ENCODE measurements at regions not wholly inside any gene's neighbourhood (a gene's known extent, or its start where the extent isn't known, plus 50 kb on each side); places are given as distances from the start of the nearest gene placed in this dataset.

DNA sequence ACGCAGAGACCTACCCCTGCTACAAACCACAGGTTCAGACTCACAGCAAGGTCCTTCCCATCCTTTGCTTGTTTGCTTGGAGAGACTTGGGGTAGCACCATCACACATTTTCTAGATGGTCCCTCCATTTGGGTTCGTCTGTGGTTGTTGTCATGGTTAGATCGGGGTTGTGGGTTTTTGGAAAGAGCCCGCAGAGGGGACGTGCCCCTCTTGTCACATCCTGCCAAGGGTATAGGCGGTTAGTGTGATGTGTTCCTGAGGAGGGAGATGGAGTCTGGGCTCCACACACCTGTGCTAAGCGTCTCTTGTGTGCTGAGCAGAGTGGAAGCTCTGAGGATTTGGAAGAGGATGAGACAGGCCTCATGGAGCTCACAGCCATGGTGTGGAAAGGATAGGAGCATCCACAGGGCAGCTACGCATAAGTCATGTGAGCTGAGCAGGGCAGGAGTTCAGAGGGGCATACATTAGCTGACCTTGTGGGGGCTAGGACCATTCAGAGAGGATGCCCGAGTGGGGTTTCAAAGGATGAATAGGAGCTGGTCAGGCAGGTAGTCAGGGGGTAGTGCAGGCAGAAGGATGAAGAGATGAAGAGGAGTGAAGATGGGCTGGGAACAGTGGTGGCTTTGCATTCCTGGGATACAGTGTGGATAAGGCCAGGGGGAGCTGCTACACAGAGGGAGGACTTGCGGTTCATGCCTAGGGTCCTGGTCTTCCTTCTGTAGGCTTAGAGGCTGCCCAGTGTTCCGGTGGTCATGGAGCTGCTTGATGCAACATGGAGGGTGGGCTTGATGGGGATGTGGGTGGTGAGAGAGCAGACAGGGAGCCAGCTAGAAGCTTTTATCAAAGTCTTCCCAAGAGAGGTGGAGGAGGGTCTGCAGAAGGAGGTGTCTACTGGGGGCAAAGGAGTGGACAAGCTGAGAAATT is 62.9 kb downstream of the ACKR3 start:
- Histone ChIP-seq H3K27me3 (ENCODE audit: control insufficient read depth, insufficient read depth, low read length) (no peaks in the 10 kb centered on the region), H3K36me3 (ENCODE audit: control insufficient read depth, insufficient read depth, low read length) (no peaks in the 10 kb centered on the region), H3K9ac (ENCODE audit: low read length) (no peak overlapping the region), H3K4me1 (ENCODE audit: control insufficient read depth, insufficient read depth, low read length) (no peaks in the 10 kb centered on the region), H3K27ac (ENCODE audit: low read depth, low read length) (no peak overlapping the region), H3K4me3 (ENCODE audit: low read depth, low read length) (no peak overlapping the region), H3K9me3 (ENCODE audit: control insufficient read depth, insufficient read depth, low read depth, low read length) (no peaks in the 10 kb centered on the region)

DNA sequence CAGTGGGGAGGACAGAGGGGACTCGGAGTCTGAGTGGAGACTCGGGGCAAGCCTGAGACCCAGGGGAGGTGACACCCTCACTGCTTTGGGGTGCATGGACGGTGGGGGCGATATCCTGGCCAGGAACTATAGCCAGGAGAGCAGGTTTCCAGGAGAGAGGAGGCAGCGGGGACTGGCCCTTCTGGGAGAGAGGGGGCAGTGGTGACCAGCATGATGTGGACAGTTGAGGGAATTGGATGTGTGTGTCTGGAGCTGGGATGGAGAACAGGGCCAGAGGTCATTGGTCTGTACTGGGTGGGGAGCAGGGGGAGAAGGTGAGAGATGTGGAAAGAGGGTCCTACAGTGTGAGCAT is 63.6 kb downstream of the ACKR3 start:
- no peak overlapping the region for H3K27ac ChIP-seq (ENCODE audit: low read depth, low read length)

DNA sequence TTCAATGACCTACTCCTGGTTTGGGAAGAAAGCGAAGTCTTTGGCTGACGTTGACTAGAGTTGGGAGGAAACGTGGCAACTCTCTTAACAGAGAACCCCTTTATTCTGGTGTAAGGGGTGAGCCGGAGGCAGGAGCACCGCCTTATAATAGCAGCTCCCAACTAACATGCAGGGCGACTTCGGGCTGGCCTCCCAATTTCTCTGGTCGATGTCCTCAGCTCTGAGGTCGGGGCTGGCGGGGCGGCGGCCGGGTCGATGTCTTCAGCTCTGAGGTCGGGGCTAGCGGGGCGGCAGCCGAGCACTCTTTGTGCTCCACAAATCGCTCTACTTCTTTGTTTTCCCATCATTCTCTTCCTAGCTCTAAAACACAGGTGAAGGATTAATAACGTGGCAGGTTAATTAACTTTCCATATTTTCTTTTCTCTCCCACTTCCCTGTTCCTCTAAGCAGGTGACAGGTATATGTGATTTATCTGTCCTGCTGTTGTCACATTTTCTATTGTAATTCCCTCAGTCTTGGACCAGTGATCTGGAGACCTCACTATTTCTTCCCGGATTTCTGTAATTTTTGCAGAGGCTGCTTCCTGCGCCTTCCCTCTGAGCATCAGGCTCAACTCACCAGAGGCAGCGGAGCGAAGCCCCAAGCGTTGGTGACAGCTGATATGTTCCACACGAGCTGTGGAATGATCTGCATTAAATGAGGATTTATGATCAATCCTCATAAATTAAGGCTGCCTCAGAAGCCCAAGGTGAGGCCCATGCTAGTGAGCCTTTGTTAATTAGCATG is 64.3 kb downstream of the ACKR3 start:
- Histone ChIP-seq H3K9me3 (ENCODE audit: control insufficient read depth, insufficient read depth, low read depth, low read length) (no peaks in the 10 kb centered on the region), H3K4me1 (ENCODE audit: control insufficient read depth, insufficient read depth, low read length) (no peaks in the 10 kb centered on the region), H3K9ac (ENCODE audit: low read length) (no peak overlapping the region), H3K36me3 (ENCODE audit: control insufficient read depth, insufficient read depth, low read length) (no peaks in the 10 kb centered on the region), H3K4me3 (ENCODE audit: low read depth, low read length) (no peak overlapping the region), H3K27ac (ENCODE audit: low read depth, low read length) (no peak overlapping the region), H3K27me3 (ENCODE audit: control insufficient read depth, insufficient read depth, low read length) (no peaks in the 10 kb centered on the region)

More for the DNA sequence above, 63.6 kb downstream of the ACKR3 start:
- Histone ChIP-seq H3K9ac (ENCODE audit: low read length) (no peak overlapping the region), H3K36me3 (ENCODE audit: control insufficient read depth, insufficient read depth, low read length) (no peaks in the 10 kb centered on the region), H3K4me1 (ENCODE audit: control insufficient read depth, insufficient read depth, low read length) (no peaks in the 10 kb centered on the region), H3K9me3 (ENCODE audit: control insufficient read depth, insufficient read depth, low read depth, low read length) (no peaks in the 10 kb centered on the region), H3K27me3 (ENCODE audit: control insufficient read depth, insufficient read depth, low read length) (no peaks in the 10 kb centered on the region), H3K4me3 (ENCODE audit: low read depth, low read length) (no peak overlapping the region)

DNA sequence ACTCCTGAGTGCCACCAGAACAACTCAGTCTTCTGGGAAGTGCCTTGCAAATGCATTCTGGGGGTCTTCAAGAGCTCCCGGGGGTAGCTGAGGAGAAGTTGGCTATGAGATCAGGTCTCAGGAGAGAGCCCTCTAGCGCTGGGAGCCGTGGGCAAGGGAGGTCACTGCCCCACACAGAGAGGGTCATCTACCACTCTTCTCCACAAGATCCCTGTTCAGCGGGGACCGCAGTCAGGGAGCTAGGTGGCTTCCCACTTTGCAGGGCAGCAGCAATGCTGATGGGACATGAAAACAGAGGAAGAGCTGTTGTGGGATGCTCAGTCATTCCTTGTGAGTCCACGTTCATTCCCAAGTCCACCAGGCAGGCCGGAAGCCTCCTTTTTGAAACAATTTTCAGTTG is 66.6 kb downstream of the ACKR3 start:
- peaks cover 7% of the 10 kb centered on the region; the same call in 1 of the 2 replicates for H3K9me3 ChIP-seq (ENCODE audit: control insufficient read depth, insufficient read depth, low read depth, low read length)
- no peaks in the 10 kb centered on the region for H3K27me3 ChIP-seq (ENCODE audit: control insufficient read depth, insufficient read depth, low read length)
- no peak overlapping the region for H3K4me3 ChIP-seq (ENCODE audit: low read depth, low read length)
- no peaks in the 10 kb centered on the region for H3K4me1 ChIP-seq (ENCODE audit: control insufficient read depth, insufficient read depth, low read length)
- no peak overlapping the region for H3K27ac ChIP-seq (ENCODE audit: low read depth, low read length)
- H3K9ac ChIP-seq (ENCODE audit: low read length), result no peak overlapping the region
- no peaks in the 10 kb centered on the region for H3K36me3 ChIP-seq (ENCODE audit: control insufficient read depth, insufficient read depth, low read length)

DNA sequence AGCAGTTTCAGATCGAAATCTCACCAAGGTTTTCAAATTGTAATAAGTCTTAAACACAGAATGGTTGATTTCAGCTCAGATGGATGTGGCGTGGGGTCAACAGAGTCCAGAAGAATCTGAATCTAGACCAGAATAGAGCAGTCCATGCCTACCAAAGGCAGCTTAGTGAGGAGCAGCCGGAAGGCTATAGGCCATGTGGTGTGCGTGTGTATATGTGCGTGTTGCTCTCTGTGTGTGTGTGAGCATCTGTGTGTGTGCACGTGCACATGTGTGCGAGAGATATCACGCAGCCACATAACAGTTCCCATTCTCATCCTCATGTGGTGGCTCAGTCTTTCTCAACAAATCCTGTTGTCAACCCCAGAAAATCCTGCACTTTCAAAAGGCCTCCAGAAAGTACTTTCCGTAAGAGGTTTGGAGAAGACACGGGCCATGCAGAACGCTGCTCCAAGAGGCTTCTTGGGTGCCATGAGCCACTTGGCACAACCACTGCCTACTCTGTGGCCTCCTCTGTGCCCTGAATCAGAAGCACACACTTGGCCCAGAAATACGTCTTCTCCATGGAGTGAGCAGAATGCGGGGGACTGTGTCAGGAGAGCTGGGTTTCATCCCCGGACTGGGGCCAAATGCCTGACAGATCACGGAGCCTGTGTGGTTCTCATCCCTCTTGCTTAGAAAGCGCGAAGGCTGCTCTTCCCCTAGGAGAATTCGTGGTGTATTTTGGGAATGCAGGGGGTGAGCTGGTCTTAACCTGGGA is 67.3 kb downstream of the ACKR3 start:
- Histone ChIP-seq H3K27ac (ENCODE audit: low read depth, low read length) (no peak overlapping the region), H3K9ac (ENCODE audit: low read length) (no peak overlapping the region), H3K9me3 (ENCODE audit: control insufficient read depth, insufficient read depth, low read depth, low read length) (peaks cover 11% of the 10 kb centered on the region; the same call in 1 of the 2 replicates), H3K27me3 (ENCODE audit: control insufficient read depth, insufficient read depth, low read length) (no peaks in the 10 kb centered on the region), H3K36me3 (ENCODE audit: control insufficient read depth, insufficient read depth, low read length) (no peaks in the 10 kb centered on the region), H3K4me3 (ENCODE audit: low read depth, low read length) (no peak overlapping the region), H3K4me1 (ENCODE audit: control insufficient read depth, insufficient read depth, low read length) (no peaks in the 10 kb centered on the region)

DNA sequence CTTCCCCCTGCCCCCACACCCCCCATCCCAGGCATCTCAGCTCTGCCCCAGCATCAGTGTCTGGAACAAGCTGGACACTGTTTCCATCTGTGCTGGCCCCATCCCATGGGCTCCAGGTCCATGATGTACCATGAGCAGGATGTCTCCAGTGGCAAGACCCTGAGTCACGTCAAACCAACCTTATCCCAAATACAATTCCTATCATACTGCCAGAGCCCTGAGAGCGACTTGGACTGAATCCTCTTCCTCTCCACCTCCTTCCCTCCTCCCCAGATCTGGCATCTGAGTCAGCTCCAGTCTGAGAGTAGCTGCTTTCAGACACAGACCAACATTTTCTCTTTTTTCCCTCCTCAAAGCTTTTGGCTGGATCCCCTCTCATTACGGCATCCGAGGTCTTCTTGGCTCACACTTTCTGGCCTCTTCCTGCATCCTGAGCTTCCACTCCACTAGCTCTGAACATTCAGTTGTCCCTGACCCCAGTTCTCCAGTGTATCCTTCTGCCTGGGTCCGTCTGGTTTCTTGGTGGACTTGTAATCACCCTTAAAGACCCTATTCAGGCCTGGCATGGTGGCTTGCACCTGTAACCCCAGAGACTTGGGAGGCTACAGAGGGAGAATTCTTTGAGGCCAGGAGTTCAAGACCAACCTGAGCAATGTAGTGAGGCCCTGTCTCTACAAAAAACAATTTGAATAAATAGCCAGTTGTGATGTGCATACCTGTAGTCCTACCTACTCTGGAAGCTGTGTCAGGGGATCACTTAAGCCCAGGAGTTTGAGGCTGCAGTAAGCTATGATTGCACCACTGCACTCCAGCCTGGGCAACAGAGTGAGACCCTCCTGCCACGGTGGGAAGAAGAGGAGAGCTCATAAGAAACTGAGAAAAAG is 68.3 kb downstream of the ACKR3 start:
- H3K4me1 ChIP-seq (ENCODE audit: control insufficient read depth, insufficient read depth, low read length), result no peaks in the 10 kb centered on the region
- no peaks in the 10 kb centered on the region for H3K27me3 ChIP-seq (ENCODE audit: control insufficient read depth, insufficient read depth, low read length)
- H3K4me3 ChIP-seq (ENCODE audit: low read depth, low read length), result no peak overlapping the region
- no peak overlapping the region for H3K9ac ChIP-seq (ENCODE audit: low read length)
- peaks cover 11% of the 10 kb centered on the region; the same call in 1 of the 2 replicates for H3K9me3 ChIP-seq (ENCODE audit: control insufficient read depth, insufficient read depth, low read depth, low read length)
- H3K36me3 ChIP-seq (ENCODE audit: control insufficient read depth, insufficient read depth, low read length), result no peaks in the 10 kb centered on the region
- H3K27ac ChIP-seq (ENCODE audit: low read depth, low read length), result no peak overlapping the region

DNA sequence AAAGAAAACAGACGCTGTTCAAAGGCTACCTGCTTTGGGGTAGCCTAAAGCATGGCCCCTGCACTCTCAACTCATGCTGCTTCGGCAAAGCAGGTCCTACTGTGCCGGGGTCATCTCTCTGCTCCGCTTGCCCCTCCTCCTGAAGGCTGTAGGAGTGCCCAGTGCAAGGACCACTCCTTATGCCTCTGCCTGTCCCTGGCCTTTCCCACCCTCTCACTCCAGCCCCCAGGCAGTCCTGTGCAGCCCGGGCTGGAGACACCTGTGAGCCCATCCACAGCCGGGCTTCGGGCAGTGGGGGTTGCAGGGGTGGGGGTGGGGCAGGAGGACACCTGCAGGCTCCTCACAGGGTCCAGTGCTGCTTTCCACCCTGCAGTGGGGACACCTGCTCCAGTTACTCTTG is 69.1 kb downstream of the ACKR3 start:
- Histone ChIP-seq H3K27me3 (ENCODE audit: control insufficient read depth, insufficient read depth, low read length) (no peaks in the 10 kb centered on the region), H3K4me3 (ENCODE audit: low read depth, low read length) (no peak overlapping the region), H3K9ac (ENCODE audit: low read length) (no peak overlapping the region), H3K9me3 (ENCODE audit: control insufficient read depth, insufficient read depth, low read depth, low read length) (peaks cover 11% of the 10 kb centered on the region; the same call in 1 of the 2 replicates), H3K27ac (ENCODE audit: low read depth, low read length) (no peak overlapping the region), H3K36me3 (ENCODE audit: control insufficient read depth, insufficient read depth, low read length) (no peaks in the 10 kb centered on the region), H3K4me1 (ENCODE audit: control insufficient read depth, insufficient read depth, low read length) (no peaks in the 10 kb centered on the region; the same call in 1 of the 2 replicates)

DNA sequence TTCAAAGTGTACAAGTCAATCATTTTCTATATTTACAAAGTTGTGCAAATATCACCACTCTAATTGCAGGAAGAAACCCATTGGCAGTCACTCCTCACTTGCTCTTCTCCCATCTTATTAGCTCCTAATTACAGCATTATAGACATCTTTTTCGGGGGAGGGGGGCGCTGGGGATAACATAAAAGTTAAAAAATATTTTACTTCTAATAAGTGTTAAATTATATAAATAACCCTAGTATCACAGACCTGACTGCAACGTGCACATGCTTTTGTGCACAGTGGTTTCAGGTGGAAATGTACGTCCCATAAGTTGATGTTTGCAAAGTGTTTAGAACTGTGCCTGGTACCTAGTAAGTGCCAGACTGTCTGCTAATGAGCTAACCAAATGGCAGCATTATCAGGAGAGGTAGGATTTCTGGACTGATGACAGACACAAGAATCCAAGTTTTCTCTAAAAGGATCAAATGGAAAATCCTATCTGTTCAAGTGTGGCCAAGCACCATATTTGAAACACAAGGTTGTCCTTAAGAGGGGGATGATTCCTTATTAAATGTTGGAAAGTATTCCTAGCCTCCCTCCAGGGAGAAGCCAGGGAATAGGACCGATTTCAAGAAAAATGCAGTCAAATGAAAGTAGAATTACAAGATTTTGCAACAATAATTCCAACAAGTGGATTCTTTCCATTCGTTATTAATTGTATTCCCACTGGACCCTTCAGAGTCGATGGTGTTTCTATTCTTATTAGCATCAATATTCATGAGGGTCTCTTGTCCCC is 70.0 kb downstream of the ACKR3 start:
- Histone ChIP-seq H3K27me3 (ENCODE audit: control insufficient read depth, insufficient read depth, low read length) (no peaks in the 10 kb centered on the region), H3K9me3 (ENCODE audit: control insufficient read depth, insufficient read depth, low read depth, low read length) (peaks cover 20% of the 10 kb centered on the region; the same call in 1 of the 2 replicates), H3K9ac (ENCODE audit: low read length) (no peak overlapping the region), H3K4me1 (ENCODE audit: control insufficient read depth, insufficient read depth, low read length) (no peaks in the 10 kb centered on the region; the same call in 1 of the 2 replicates), H3K36me3 (ENCODE audit: control insufficient read depth, insufficient read depth, low read length) (no peaks in the 10 kb centered on the region), H3K27ac (ENCODE audit: low read depth, low read length) (no peak overlapping the region), H3K4me3 (ENCODE audit: low read depth, low read length) (no peak overlapping the region)

DNA sequence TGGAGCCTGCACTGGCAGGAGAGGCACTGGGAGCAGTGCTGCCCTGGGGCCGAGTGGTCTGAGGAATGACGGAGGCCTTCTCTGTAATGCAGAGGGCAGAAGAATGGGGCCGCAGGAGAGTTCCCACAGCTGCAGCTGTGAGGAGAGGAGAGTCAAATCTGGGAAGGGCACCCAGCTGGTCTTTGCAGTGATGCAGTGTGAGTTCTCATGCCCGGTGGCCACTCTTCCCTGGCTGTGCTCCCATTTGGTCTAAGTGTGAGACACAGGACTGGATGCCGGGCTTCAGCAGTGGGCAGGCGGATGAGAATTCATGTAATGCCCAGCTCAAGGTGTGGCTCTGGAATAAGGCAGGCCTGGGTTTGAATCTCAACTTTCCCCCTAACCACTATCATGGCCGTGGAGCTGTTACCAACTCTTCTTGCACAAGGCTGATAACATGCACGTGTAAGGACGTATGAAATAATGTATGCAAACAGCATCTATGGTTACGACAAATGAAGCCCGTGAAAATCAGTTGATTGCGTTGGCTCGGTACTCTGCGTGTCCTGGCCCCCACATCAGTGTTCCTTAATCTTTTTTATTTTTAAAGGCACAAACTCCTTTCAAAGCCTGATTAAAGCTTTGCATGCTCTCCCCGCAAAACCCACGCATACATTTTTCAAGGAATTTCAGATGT is 71.6 kb downstream of the ACKR3 start:
- no peak overlapping the region for H3K9ac ChIP-seq (ENCODE audit: low read length)
- H3K36me3 ChIP-seq (ENCODE audit: control insufficient read depth, insufficient read depth, low read length), result no peaks in the 10 kb centered on the region

More for the DNA sequence above, 71.6 kb downstream of the ACKR3 start:
- Histone ChIP-seq H3K27me3 (ENCODE audit: control insufficient read depth, insufficient read depth, low read length) (no peaks in the 10 kb centered on the region), H3K9me3 (ENCODE audit: control insufficient read depth, insufficient read depth, low read depth, low read length) (peaks cover 21% of the 10 kb centered on the region; the same call in 1 of the 2 replicates), H3K4me1 (ENCODE audit: control insufficient read depth, insufficient read depth, low read length) (no peaks in the 10 kb centered on the region; the same call in 1 of the 2 replicates), H3K27ac (ENCODE audit: low read depth, low read length) (no peak overlapping the region), H3K4me3 (ENCODE audit: low read depth, low read length) (no peak overlapping the region)
